Fibroblast of lung (primary cell): ENCODE measurements at regions not wholly inside any gene's neighbourhood (a gene's known extent, or its start where the extent isn't known, plus 50 kb on each side); places are given as distances from the start of the nearest gene placed in this dataset.

ENCODE experiments used
- CTCF ChIP-seq, 2 donors: IDR thresholded peaks in 1 of 2; conservative IDR thresholded peaks in 1 of 2; 1 replicate in 1 of 2; 2 replicates in 1 of 2; pipeline ENCODE4 v1.5.1; 2011 to 2012; ENCODE audit warnings: low read length in 2 of 2, control low read depth in 1 of 2, inconsistent platforms in 1 of 2, low read depth in 1 of 2, mild to moderate bottlenecking in 1 of 2
- EZH2 ChIP-seq: IDR thresholded peaks from 2 replicates; pipeline ENCODE4 v1.5.1; 2012; ENCODE audit warnings: low read length, control low read depth, mild to moderate bottlenecking; ENCODE audit errors: missing control alignments

- TF ChIP-seq CTCF (conservative IDR thresholded peaks at IDR 0.05 in 1 of 2, IDR thresholded peaks at IDR 0.05 in 1 of 2; ENCODE audit: low read depth in 1 of 2, low read length in 2 of 2): no peak
- no peak for TF ChIP-seq EZH2
Measured at GRCh38 chr2:122390406-122390805, 635.0 kb downstream of the TSN start.
